SK-N-SH (cell line): ENCODE measurements at regions not wholly inside any gene's neighbourhood (a gene's known extent, or its start where the extent isn't known, plus 50 kb on each side); places are given as distances from the start of the nearest gene placed in this dataset.
"Not testable (repeated sequence)": the region's sequence is repeated elsewhere in the genome, so short reads cannot be mapped to it uniquely, and the experiment has no call there.

Source experiments
- CTCF ChIA-PET: fragments of 300-600, 350-600 bp; formaldehyde crosslinking; extraction: SDS; loops from one replicate; lab custom pipeline; 2021; lab: Yijun Ruan, JAX
- POLR2A ChIA-PET: fragments of 350-600 bp; sonication (Branson Sonifier 250); formaldehyde crosslinking; extraction: SDS; loops from one replicate; lab custom pipeline; 2020; ENCODE audit warnings: antibody characterized with exemption, inconsistent platforms; lab: Yijun Ruan, JAX
- DNase-seq: peaks from one replicate; pipeline ENCODE4 v3.0.0; 2012
- H2AFZ ChIP-seq: fragments of 200-600 bp; sonication (generic); 2 replicates; pipeline ENCODE4 v1.8.1; 2016; ENCODE audit warnings: antibody characterized with exemption, mild to moderate bottlenecking, low read depth
- H3F3A ChIP-seq: fragments of 200-600 bp; sonication (generic); replicated peaks from 2 replicates; pipeline ENCODE3; 2016; ENCODE audit warnings: antibody characterized with exemption, mild to moderate bottlenecking; ENCODE audit not compliant: insufficient read depth
- H3K27ac ChIP-seq, 2 experiments: fragments of 200-500 bp in 1 of 2; fragments of 200-600 bp in 1 of 2; sonication (Bioruptor generic) in 1 of 2; sonication (generic), shearing (Covaris generic) in 1 of 2; 2 replicates each; pipeline versions ENCODE4 v1.5.1 to v1.6.1; 2014 to 2016; ENCODE audit warnings: low read depth in 2 of 2, inconsistent platforms in 1 of 2, low read length in 1 of 2, mild to moderate bottlenecking in 1 of 2, mixed read lengths in 1 of 2
- H3K27me3 ChIP-seq: fragments of 200-600 bp; sonication (generic), shearing (Covaris generic); 2 replicates; pipeline ENCODE4 v1.6.1; 2016; ENCODE audit warnings: mixed run types; ENCODE audit not compliant: insufficient read depth
- H3K36me3 ChIP-seq, 2 experiments: fragments of 200-500 bp in 1 of 2; fragments of 200-600 bp in 1 of 2; sonication (Bioruptor generic) in 1 of 2; sonication (generic) in 1 of 2; replicated peaks in 1 of 2; 2 replicates each; pipeline versions ENCODE3 to v1.5.1; 2014 to 2016; ENCODE audit warnings: low read length in 1 of 2, mild to moderate bottlenecking in 1 of 2; ENCODE audit not compliant: insufficient read depth in 2 of 2, control insufficient read depth in 1 of 2
- H3K4me1 ChIP-seq, 2 experiments: fragments of 200-500 bp in 1 of 2; fragments of 200-600 bp in 1 of 2; sonication (Bioruptor generic) in 1 of 2; sonication (generic), shearing (Covaris generic) in 1 of 2; 2 replicates each; pipeline versions ENCODE4 v1.5.1 to v1.6.1; 2014 to 2016; ENCODE audit warnings: low read depth in 1 of 2, low read length in 1 of 2, mixed run types in 1 of 2; ENCODE audit not compliant: insufficient read depth in 2 of 2, control insufficient read depth in 1 of 2
- H3K4me2 ChIP-seq: fragments of 200-600 bp; sonication (generic), shearing (Covaris generic); 2 replicates; pipeline ENCODE4 v1.6.1; 2017; ENCODE audit warnings: mixed run types
- H3K4me3 ChIP-seq, 2 experiments: fragments of 200-500 bp in 1 of 2; fragments of 200-600 bp in 1 of 2; sonication (Bioruptor generic) in 1 of 2; sonication (generic), shearing (Covaris generic) in 1 of 2; 2 replicates each; pipeline versions ENCODE4 v1.5.1 to v1.8.1; 2014 to 2016; ENCODE audit warnings: low read depth in 2 of 2, inconsistent platforms in 1 of 2, low read length in 1 of 2, mild to moderate bottlenecking in 1 of 2, mixed read lengths in 1 of 2, moderate library complexity in 1 of 2
- H3K79me2 ChIP-seq: fragments of 200-600 bp; sonication (generic); 2 replicates; pipeline ENCODE4 v1.8.1; 2017; ENCODE audit warnings: mild to moderate bottlenecking; ENCODE audit not compliant: insufficient read depth
- H3K9ac ChIP-seq: fragments of 200-600 bp; sonication (generic); 2 replicates; pipeline ENCODE4 v1.6.1; 2017; ENCODE audit warnings: mixed run types
- H3K9me2 ChIP-seq: fragments of 200-600 bp; sonication (generic); 2 replicates; pipeline ENCODE4 v1.6.1; 2017; ENCODE audit warnings: mixed run types
- H3K9me3 ChIP-seq: fragments of 200-600 bp; sonication (generic); 2 replicates; pipeline ENCODE4 v1.6.1; 2017; ENCODE audit warnings: mixed run types, mild to moderate bottlenecking, moderate library complexity
- H4K20me1 ChIP-seq: fragments of 200-600 bp; sonication (generic); 2 replicates; pipeline ENCODE4 v1.6.1; 2017; ENCODE audit warnings: mild to moderate bottlenecking, mixed run types; ENCODE audit not compliant: insufficient read depth
- WGBS: methylation state at CpG from one replicate; pipeline ENCODE4 v1.1.6; 2017; ENCODE audit warnings: low lambda C conversion rate; 5-methylcytosine and 5-hydroxymethylcytosine counted together

DNA sequence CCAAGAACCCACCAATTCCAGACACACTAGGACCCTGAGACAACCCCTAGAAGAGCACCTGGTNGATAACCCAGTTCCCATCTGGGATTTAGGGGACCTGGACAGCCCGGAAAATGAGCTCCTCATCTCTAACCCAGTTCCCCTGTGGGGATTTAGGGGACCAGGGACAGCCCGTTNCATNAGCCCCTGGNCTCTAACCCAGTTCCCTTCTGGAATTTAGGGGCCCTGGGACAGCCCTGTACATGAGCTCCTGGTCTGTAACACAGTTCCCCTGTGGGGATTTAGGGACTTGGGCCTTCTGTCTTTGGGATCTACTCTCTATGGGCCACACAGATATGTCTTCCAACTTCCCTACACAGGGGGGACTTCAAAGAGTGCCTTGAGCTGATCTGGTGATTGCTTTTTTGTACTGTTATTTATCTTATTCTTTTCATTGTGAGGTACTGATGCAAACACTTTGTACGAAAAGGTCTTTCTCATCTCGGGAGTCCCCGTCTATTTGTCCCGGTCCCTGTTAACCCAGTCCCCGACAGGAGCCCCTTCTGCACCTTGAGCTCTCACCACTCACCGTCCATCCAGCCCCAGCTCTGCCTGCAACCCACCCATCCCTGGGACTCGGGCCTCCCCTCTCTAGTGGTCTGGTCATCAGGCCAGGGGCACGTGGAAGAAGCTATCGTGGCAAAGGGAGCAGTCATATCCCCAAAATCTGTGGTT, 58.2 kb upstream of the PLCXD1 start:
- H3K27me3 ChIP-seq, H3K27ac ChIP-seq, H3K4me1 ChIP-seq, H3K9me3 ChIP-seq, DNase-seq, H3K9me2 ChIP-seq, H3K79me2 ChIP-seq, H2AFZ ChIP-seq, H3K4me3 ChIP-seq, H3F3A ChIP-seq, CTCF ChIA-PET, H3K36me3 ChIP-seq, POLR2A ChIA-PET, H4K20me1 ChIP-seq, H3K4me2 ChIP-seq, H3K9ac ChIP-seq: not testable (repeated sequence)
- WGBS: no CpG with 5 or more reads among the region's 11 CpGs

DNA sequence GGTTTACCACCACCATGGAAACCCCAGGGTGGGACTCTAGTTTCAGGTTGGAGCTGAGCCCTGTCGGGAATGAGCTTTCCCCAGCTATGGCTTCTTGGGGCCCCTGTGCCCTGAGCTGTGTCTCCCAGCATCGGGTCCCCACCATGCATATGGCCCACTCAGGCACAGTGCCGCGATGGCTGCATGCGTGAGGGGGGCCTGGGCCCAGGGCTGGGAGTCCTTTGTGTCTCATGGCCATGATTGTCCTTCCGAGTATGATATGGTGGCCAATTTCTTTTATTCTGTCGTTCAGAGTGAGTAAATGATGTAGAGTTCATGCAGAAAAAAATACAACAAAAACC, 57.7 kb upstream of the PLCXD1 start:
- H3K27me3 ChIP-seq, H3F3A ChIP-seq, H2AFZ ChIP-seq, H3K4me3 ChIP-seq, H3K9ac ChIP-seq, H3K79me2 ChIP-seq, POLR2A ChIA-PET, H3K9me2 ChIP-seq, H3K4me1 ChIP-seq, H3K4me2 ChIP-seq, H4K20me1 ChIP-seq, H3K27ac ChIP-seq, CTCF ChIA-PET, H3K36me3 ChIP-seq, DNase-seq, H3K9me3 ChIP-seq: not testable (repeated sequence)
- no CpG with 5 or more reads among the region's 7 CpGs for WGBS

DNA sequence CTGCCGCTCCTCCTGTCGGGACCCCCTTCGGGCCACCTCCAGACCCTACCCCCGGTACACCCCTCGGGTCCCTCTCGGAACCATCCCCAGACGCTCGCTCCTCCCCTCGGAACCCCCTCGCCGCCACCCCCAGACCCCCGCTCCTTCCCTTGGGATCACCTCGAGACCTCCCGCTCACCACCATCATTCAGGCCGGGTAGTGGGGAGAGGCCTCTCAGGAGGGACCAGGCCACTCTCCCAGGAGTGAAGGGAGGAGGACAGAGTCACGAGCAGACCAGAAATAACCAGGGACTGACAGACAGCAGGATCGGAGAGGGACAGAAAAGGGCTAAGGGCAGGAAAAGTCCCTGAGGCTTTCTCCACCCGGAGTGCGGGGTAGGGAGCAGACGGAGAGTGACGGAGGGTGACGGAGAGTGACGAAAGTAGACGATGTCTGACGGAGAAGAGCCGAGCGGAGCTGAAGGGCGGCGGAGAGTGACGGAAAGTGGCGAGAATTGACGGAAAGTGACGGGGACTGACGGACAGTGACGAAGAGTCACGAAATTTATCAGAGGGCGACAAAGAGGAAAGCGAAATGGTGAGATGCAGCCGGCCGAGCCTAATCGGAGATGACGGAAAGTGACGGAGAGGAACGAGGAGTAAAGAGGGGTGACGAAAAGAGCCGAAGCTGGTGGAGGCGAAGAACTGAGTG, 54.6 kb upstream of the PLCXD1 start:
- peak overlapping the region in 1 of 2 experiments; percentile 27; a peak in 2 of 4 replicates for H3K4me3 ChIP-seq
- H3K27ac ChIP-seq, H3K9ac ChIP-seq, POLR2A ChIA-PET, H3K4me1 ChIP-seq, H2AFZ ChIP-seq, CTCF ChIA-PET, H3K36me3 ChIP-seq, H3K4me2 ChIP-seq, H3K79me2 ChIP-seq, H3K9me3 ChIP-seq, H4K20me1 ChIP-seq, DNase-seq, H3K27me3 ChIP-seq, H3F3A ChIP-seq, H3K9me2 ChIP-seq: not testable (repeated sequence)
- WGBS: 30% methylated on average over 2 of the region's 47 CpGs

DNA sequence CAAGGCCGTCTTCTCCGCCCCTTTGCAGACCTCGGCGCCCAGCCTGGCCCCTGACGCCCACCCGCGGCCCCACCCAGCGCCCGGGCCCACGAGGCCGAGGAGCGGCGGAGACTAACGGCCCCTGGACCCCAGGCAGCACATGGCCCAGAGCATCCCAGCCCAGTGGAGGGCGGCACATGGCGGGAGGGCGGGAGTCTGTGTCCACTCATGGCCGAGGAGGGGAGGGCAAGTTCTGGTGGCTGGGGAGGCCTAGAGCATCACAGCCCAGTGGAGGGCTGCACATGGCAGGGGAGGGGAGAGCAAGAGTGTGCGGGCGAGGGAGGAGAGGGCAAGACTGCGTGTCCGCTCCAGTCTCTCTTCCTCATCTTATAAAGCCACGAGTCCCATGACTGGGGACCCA, 53.8 kb upstream of the PLCXD1 start:
- H3K9me3 ChIP-seq, POLR2A ChIA-PET, H2AFZ ChIP-seq, H4K20me1 ChIP-seq, H3K4me2 ChIP-seq, H3K4me3 ChIP-seq, H3K27me3 ChIP-seq, H3K9ac ChIP-seq, H3F3A ChIP-seq, H3K9me2 ChIP-seq, H3K79me2 ChIP-seq, DNase-seq, H3K4me1 ChIP-seq, H3K27ac ChIP-seq, CTCF ChIA-PET, H3K36me3 ChIP-seq: not testable (repeated sequence)
- no CpG with 5 or more reads among the region's 23 CpGs for WGBS
